ENCODE measurements at regions not wholly inside any gene's neighbourhood (a gene's known extent, or its start where the extent isn't known, plus 50 kb on each side); places are given as distances from the start of the nearest gene placed in this dataset.

GRCh38 chr15:89416339-89417183 lies 79.8 kb downstream of the RHCG start:
- TF ChIP-seq CTCF (IDR thresholded peaks at IDR 0.05; ENCODE audit: low read depth, low read length, poor library complexity, severe bottlenecking) (peak; percentile 100), EZH2phosphoT487 (IDR thresholded peaks at IDR 0.05; ENCODE audit: borderline replicate concordance, low read length) (no peak)
